H1 (cell line): ENCODE measurements at regions not wholly inside any gene's neighbourhood (a gene's known extent, or its start where the extent isn't known, plus 50 kb on each side); places are given as distances from the start of the nearest gene placed in this dataset.

Source experiments
- CTCF ChIA-PET: fragments of 300-600 bp; sonication (Branson Sonifier 250); formaldehyde crosslinking; loops from one replicate; lab custom pipeline; 2021; ENCODE audit not compliant: partially characterized antibody; lab: Charles Lee
- POLR2A ChIA-PET: fragments of 300-600 bp; sonication (Branson Sonifier 250); formaldehyde crosslinking; loops from one replicate; lab custom pipeline; 2021; ENCODE audit warnings: inconsistent platforms; ENCODE audit not compliant: partially characterized antibody; lab: Charles Lee
- DNase-seq, 2 experiments: peaks; one replicate each; pipeline versions ENCODE4 v3.0.0 to v3.0.0-alpha.2; 2010 to 2022; ENCODE audit warnings: low spot score in 2 of 2, low read depth in 1 of 2, mixed read lengths in 1 of 2
- FAIRE-seq: peaks from 2 replicates; lab custom pipeline; 2011; peaks lifted over from hg19 to GRCh38; lab: Jason Lieb, UNC
- H2AFZ ChIP-seq: 2 replicates; pipeline ENCODE4 v1.8.1; 2012; ENCODE audit warnings: low read length, inconsistent platforms
- H2AK5ac ChIP-seq: 2 replicates; pipeline ENCODE4 v1.6.1; 2013; ENCODE audit warnings: low read depth, low read length
- H2BK120ac ChIP-seq: replicated peaks from 2 replicates; pipeline ENCODE3; 2013; ENCODE audit warnings: low read depth, low read length, inconsistent platforms
- H2BK12ac ChIP-seq: 2 replicates; pipeline ENCODE4 v1.6.1; 2013; ENCODE audit warnings: low read depth, low read length
- H2BK15ac ChIP-seq: 2 replicates; pipeline ENCODE4 v1.6.1; 2013; ENCODE audit warnings: low read length
- H2BK20ac ChIP-seq: 2 replicates; pipeline ENCODE4 v1.6.1; 2013; ENCODE audit warnings: low read length
- H2BK5ac ChIP-seq: 2 replicates; pipeline ENCODE4 v1.6.1; 2013; ENCODE audit warnings: low read depth, low read length
- H3K14ac ChIP-seq: 2 replicates; pipeline ENCODE4 v1.6.1; 2013; ENCODE audit warnings: inconsistent platforms; ENCODE audit not compliant: insufficient read length
- H3K18ac ChIP-seq: 2 replicates; pipeline ENCODE4 v1.6.1; 2013; ENCODE audit warnings: low read length; ENCODE audit errors: extremely low read depth
- H3K23ac ChIP-seq: 2 replicates; pipeline ENCODE4 v1.6.1; 2013; ENCODE audit warnings: inconsistent platforms; ENCODE audit not compliant: insufficient read length
- H3K23me2 ChIP-seq: 2 replicates; pipeline ENCODE4 v1.6.1; 2013; ENCODE audit warnings: low read depth, low read length
- H3K27ac ChIP-seq: 2 replicates; pipeline ENCODE4 v1.6.1; 2011; ENCODE audit warnings: low read depth, low read length, inconsistent platforms
- H3K27me3 ChIP-seq, 4 experiments: replicated peaks in 1 of 4; 1 replicate in 1 of 4; 2 replicates in 3 of 4; pipeline versions ENCODE4 v1.6.1 to v1.8.1; 2011 to 2013; ENCODE audit warnings: low read length in 3 of 4, mild to moderate bottlenecking in 3 of 4, inconsistent platforms in 2 of 4, mixed read lengths in 2 of 4, moderate library complexity in 1 of 4; ENCODE audit not compliant: control insufficient read depth in 3 of 4, insufficient read depth in 3 of 4; ENCODE audit errors: extremely low read depth in 1 of 4
- H3K36me3 ChIP-seq, 4 experiments: 2 replicates each; pipeline versions ENCODE4 v1.6.1 to v1.8.1; 2011 to 2013; ENCODE audit warnings: mild to moderate bottlenecking in 4 of 4, low read length in 3 of 4, moderate library complexity in 2 of 4, control low read depth in 1 of 4, inconsistent platforms in 1 of 4; ENCODE audit not compliant: insufficient read depth in 4 of 4, control insufficient read depth in 2 of 4
- H3K4ac ChIP-seq: replicated peaks from 2 replicates; pipeline ENCODE3; 2013; ENCODE audit warnings: low read length, low read depth, mixed read lengths, inconsistent platforms; ENCODE audit not compliant: insufficient read length
- H3K4me1 ChIP-seq, 4 experiments: replicated peaks in 1 of 4; 1 replicate in 1 of 4; 2 replicates in 3 of 4; pipeline versions ENCODE4 v1.6.1 to v1.8.1; 2011 to 2013; ENCODE audit warnings: low read length in 3 of 4, inconsistent platforms in 2 of 4, mixed read lengths in 1 of 4; ENCODE audit not compliant: insufficient read depth in 4 of 4, control insufficient read depth in 3 of 4
- H3K4me2 ChIP-seq, 2 experiments: 2 replicates each; pipeline versions ENCODE4 v1.6.1 to v1.8.1; 2011 to 2013; ENCODE audit warnings: low read depth in 2 of 2, low read length in 2 of 2, control low read depth in 1 of 2, inconsistent platforms in 1 of 2, mild to moderate bottlenecking in 1 of 2; ENCODE audit not compliant: insufficient read depth in 1 of 2
- H3K4me3 ChIP-seq, 4 experiments: fragments of 200-600, 300-600 bp in 1 of 4; sonication (generic), shearing (Covaris generic), sonication (Bioruptor Twin) in 1 of 4; 2 replicates each; pipeline versions ENCODE4 v1.5.1 to v1.8.1; 2011 to 2016; ENCODE audit warnings: low read length in 4 of 4, low read depth in 3 of 4, control low read depth in 2 of 4, inconsistent platforms in 2 of 4, mild to moderate bottlenecking in 2 of 4, mixed read lengths in 1 of 4, moderate library complexity in 1 of 4; ENCODE audit not compliant: insufficient read depth in 2 of 4; ENCODE audit errors: extremely low read depth in 1 of 4
- H3K56ac ChIP-seq: replicated peaks from 2 replicates; pipeline ENCODE3; 2013; ENCODE audit warnings: low read depth, mild to moderate bottlenecking, mixed read lengths, low read length, inconsistent platforms; ENCODE audit not compliant: insufficient read length
- H3K79me1 ChIP-seq: 2 replicates; pipeline ENCODE4 v1.6.1; 2013; ENCODE audit warnings: low read depth, low read length, control low read depth
- H3K79me2 ChIP-seq, 2 experiments: 2 replicates each; pipeline versions ENCODE4 v1.6.1 to v1.8.1; 2012 to 2013; ENCODE audit warnings: low read length in 2 of 2, mild to moderate bottlenecking in 2 of 2, inconsistent platforms in 1 of 2; ENCODE audit not compliant: insufficient read depth in 2 of 2, control insufficient read depth in 1 of 2
- H3K9ac ChIP-seq, 4 experiments: replicated peaks in 1 of 4; 1 replicate in 1 of 4; 2 replicates in 3 of 4; pipeline versions ENCODE4 v1.6.1 to v1.8.1; 2011 to 2013; ENCODE audit warnings: low read depth in 3 of 4, low read length in 3 of 4, control low read depth in 2 of 4, mild to moderate bottlenecking in 2 of 4, moderate library complexity in 2 of 4, inconsistent platforms in 1 of 4; ENCODE audit errors: extremely low read depth in 1 of 4
- H3K9me3 ChIP-seq, 2 experiments: 2 replicates each; pipeline versions ENCODE4 v1.6.1 to v1.8.1; 2012 to 2013; ENCODE audit warnings: mild to moderate bottlenecking in 2 of 2, moderate library complexity in 2 of 2, control low read depth in 1 of 2, inconsistent platforms in 1 of 2, low read depth in 1 of 2, low read length in 1 of 2, mixed read lengths in 1 of 2; ENCODE audit not compliant: insufficient read depth in 2 of 2
- H4K20me1 ChIP-seq, 2 experiments: replicated peaks in 1 of 2; 2 replicates each; pipeline versions ENCODE3 to v1.8.1; 2011 to 2013; ENCODE audit warnings: inconsistent platforms in 2 of 2, low read length in 2 of 2, mild to moderate bottlenecking in 1 of 2; ENCODE audit not compliant: insufficient read depth in 2 of 2, control insufficient read depth in 1 of 2
- H4K5ac ChIP-seq: 2 replicates; pipeline ENCODE4 v1.6.1; 2013; ENCODE audit warnings: low read length, low read depth, mixed read lengths, inconsistent platforms; ENCODE audit not compliant: insufficient read length
- H4K8ac ChIP-seq: 2 replicates; pipeline ENCODE4 v1.8.0; 2013; ENCODE audit warnings: mild to moderate bottlenecking, moderate library complexity, low read length, inconsistent platforms; ENCODE audit not compliant: insufficient read depth; ENCODE audit errors: extremely low read depth
- H4K91ac ChIP-seq: replicated peaks from 2 replicates; pipeline ENCODE3; 2013; ENCODE audit warnings: low read length, mixed read lengths, inconsistent platforms; ENCODE audit not compliant: insufficient read length
- BCL11A ChIP-seq, 2 experiments: IDR thresholded peaks; one replicate each; pipeline ENCODE4 v1.6.1; 2011; ENCODE audit warnings: low read depth in 2 of 2, low read length in 2 of 2, mild to moderate bottlenecking in 2 of 2
- BRCA1 ChIP-seq: IDR thresholded peaks from 2 replicates; pipeline ENCODE4 v1.6.1; 2012; ENCODE audit warnings: low read depth, low read length, improper control_type of control experiment
- KDM1A ChIP-seq: fragments of 200-600, 300-600 bp; sonication (generic); IDR thresholded peaks from 2 replicates; pipeline ENCODE4 v1.7.1; 2016; ENCODE audit warnings: mild to moderate bottlenecking, low read length, borderline replicate concordance
- MAFK ChIP-seq: IDR thresholded peaks from 2 replicates; pipeline ENCODE4 v1.6.1; 2012; ENCODE audit warnings: low read depth, mild to moderate bottlenecking, improper control_type of control experiment, low read length
- PHF8 ChIP-seq: fragments of 200-600 bp; sonication (generic); conservative IDR thresholded peaks from 2 replicates; pipeline ENCODE4 v1.7.1; 2012; ENCODE audit warnings: low read depth, mild to moderate bottlenecking, inconsistent platforms, low read length, moderate library complexity
- RXRA ChIP-seq: IDR thresholded peaks from 2 replicates; pipeline ENCODE4 v1.6.1; 2011; ENCODE audit warnings: low read depth, mild to moderate bottlenecking, low read length, moderate library complexity; ENCODE audit not compliant: insufficient read depth
- SUZ12 ChIP-seq: fragments of 200-600 bp; sonication (generic); IDR thresholded peaks from 2 replicates; pipeline ENCODE4 v1.6.1; 2012; ENCODE audit warnings: mild to moderate bottlenecking, inconsistent platforms, low read length, moderate library complexity, mixed read lengths
- TBP ChIP-seq: IDR thresholded peaks from 2 replicates; pipeline ENCODE4 v1.6.1; 2011; ENCODE audit warnings: low read depth, low read length, improper control_type of control experiment
- YY1 ChIP-seq: IDR thresholded peaks from 2 replicates; pipeline ENCODE4 v1.6.1; 2011; ENCODE audit warnings: low read depth, mild to moderate bottlenecking, low read length
- WGBS, 2 experiments: shearing (Covaris generic) in 1 of 2; methylation state at CpG; one replicate each; pipeline versions ENCODE4 v1.1.6 to v1.1.7; 2013 to 2015; ENCODE audit warnings: low lambda C conversion rate in 2 of 2, mixed read lengths in 2 of 2, inconsistent platforms in 1 of 2, low coverage in 1 of 2, missing lambda C conversion rate in 1 of 2; ENCODE audit not compliant: insufficient replicate concordance in 2 of 2, insufficient coverage in 1 of 2, insufficient read length in 1 of 2; ENCODE audit errors: extremely low coverage in 1 of 2, missing lambda C conversion rate in 1 of 2; 5-methylcytosine and 5-hydroxymethylcytosine counted together

DNA sequence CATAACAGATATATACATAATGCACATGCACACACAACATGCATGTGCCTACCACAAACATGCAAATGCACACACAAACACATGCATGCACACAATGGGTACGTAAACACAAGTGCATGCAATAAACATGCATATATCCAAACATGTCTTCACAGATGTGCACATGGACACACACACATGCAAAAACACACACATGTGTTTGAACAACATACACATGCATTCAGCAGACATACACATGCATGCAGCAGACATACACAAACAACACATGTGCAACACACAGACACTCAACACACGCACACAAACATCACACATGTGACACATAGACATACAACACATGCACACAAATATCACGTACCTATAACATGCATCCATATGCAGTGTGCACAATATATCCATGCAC, 74.2 kb downstream of the KLF6 start:
- FAIRE-seq (no peak), DNase-seq (no peak)
- WGBS, 2 experiments = 87% methylated on average over 3 of the region's 3 CpGs; no CpG with 5 or more reads in 1 of the 2 experiments
- ChIA-PET POLR2A (no interaction called here), CTCF (no interaction called here)
- Histone ChIP-seq H3K4me2 (no peak overlapping the region), H2BK20ac (no peak overlapping the region), H3K4ac (no peak overlapping the region), H3K14ac (no peak overlapping the region), H3K18ac (no peak overlapping the region), H3K56ac (no peak overlapping the region), H2BK5ac (no peak overlapping the region), H3K9me3 (peaks cover 0 to 6% of the 10 kb centered on the region in 2 experiments; a peak in 2 of 4 replicates), H3K36me3 (no peaks in the 10 kb centered on the region), H3K79me1 (no peaks in the 10 kb centered on the region), H3K27me3 (no peaks in the 10 kb centered on the region), H4K91ac (no peak overlapping the region), H4K20me1 (peaks cover 0 to 3% of the 10 kb centered on the region in 2 experiments), H4K5ac (no peak overlapping the region), H2AFZ (no peak overlapping the region), H2BK12ac (peak overlapping the region; percentile 42; the same call in 1 of the 2 replicates), H3K79me2 (no peaks in the 10 kb centered on the region), H2BK120ac (no peak overlapping the region), H3K9ac (no peak overlapping the region), H2BK15ac (no peak overlapping the region), H3K23ac (no peak overlapping the region), H3K27ac (no peak overlapping the region), H3K4me1 (no peaks in the 10 kb centered on the region), H4K8ac (no peak overlapping the region), H3K4me3 (no peak overlapping the region), H2AK5ac (no peak overlapping the region), H3K23me2 (no peaks in the 10 kb centered on the region; the same call in 1 of the 2 replicates)
- TF ChIP-seq RXRA = no peak
- TF ChIP-seq MAFK = no peak
- no peak for TF ChIP-seq PHF8
- no peak for TF ChIP-seq SUZ12
- TF ChIP-seq KDM1A = no peak
- TF ChIP-seq YY1 = no peak
- TF ChIP-seq TBP = no peak
- TF ChIP-seq BRCA1 = no peak
- no peak for TF ChIP-seq BCL11A (IDR thresholded peaks at IDR 0.05; ENCODE audit: low read depth in 2 of 2, low read length in 2 of 2)
